HG02763 (cell line): ENCODE measurements at regions not wholly inside any gene's neighbourhood (a gene's known extent, or its start where the extent isn't known, plus 50 kb on each side); places are given as distances from the start of the nearest gene placed in this dataset.
"Not testable (repeated sequence)": the region's sequence is repeated elsewhere in the genome, so short reads cannot be mapped to it uniquely, and the experiment has no call there.

Experiments
- ATAC-seq: cut with Tn5 transposase; IDR thresholded peaks from one replicate; pipeline ENCODE4 v1.9.1; 2021; ENCODE audit warnings: mild to moderate bottlenecking, moderate library complexity; ENCODE audit not compliant: unreplicated experiment

DNA sequence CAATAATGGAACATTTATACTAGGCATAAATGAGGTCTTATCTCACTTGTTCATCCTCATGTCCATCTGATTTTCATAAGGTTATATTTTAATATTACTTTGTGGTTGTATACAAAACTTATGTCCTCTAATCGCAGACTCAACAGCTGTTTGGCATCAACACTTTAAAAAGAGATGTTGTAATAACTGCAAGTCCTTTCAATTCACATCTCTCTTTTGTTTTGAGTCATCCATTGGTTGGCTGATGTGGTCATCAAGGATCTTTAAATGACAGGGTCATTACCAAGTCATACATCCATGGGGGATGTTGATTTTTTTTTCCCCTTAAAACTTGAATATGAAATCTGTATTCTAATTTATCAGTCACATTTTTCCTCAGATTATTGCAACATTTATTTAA, 299.4 kb upstream of the NRSN1 start:
- no peak for ATAC-seq

DNA sequence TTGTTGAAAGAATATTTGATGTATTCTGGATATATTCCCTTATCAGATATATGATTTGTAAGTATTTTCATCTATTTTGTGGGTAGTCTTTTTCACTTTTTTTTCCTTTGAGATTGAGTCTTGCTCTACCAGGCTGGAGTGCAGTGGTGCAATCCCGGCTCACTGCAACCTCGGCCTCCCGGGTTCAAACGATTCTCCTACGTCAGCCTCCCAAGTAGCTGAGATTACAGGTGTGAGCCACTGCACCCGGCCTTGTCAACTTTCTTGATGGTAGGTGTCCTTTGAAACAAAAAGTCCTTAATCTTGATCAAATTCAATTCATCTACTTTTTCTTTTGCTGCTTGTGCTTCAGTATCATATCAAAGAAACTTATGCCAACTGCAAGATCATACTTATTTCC, 297.2 kb upstream of the NRSN1 start:
- no peak for ATAC-seq

DNA sequence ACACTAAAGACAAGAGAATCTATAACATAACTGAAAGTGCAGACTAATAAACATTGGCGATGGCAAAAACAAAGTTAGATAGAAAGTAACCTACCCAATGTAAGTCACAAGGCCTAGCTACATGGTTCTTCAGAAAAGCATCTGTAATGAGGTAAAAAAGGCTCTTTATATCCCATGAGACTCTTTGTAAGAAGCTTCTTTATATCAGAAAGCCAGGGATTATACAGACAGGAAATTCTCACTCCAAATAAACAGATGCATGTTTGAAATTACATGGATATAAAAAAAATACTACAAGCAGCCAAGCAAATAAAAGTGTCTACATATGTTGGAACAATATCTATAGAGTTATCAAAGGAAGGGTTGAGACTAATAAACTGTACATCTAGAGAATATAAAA, 284.9 kb upstream of the NRSN1 start:
- no peak for ATAC-seq

DNA sequence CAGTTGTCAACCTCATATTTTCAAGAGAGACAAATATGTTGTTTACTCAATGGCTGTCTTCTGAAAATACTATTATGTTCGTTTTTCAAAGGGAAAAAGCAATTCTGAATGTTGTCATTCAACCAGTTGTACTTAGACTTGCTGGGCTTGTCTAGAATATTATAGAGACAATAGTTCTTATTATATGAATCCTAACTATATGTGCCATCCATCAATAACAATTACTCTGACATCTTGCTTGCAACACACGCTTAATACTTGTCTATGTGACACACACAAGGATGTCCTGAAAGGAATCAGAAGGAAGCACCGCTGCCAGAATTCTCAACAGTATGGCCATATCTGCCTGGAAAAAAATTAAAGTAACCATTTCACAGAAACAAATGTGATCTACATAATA, 283.3 kb upstream of the NRSN1 start:
- ATAC-seq: no peak

DNA sequence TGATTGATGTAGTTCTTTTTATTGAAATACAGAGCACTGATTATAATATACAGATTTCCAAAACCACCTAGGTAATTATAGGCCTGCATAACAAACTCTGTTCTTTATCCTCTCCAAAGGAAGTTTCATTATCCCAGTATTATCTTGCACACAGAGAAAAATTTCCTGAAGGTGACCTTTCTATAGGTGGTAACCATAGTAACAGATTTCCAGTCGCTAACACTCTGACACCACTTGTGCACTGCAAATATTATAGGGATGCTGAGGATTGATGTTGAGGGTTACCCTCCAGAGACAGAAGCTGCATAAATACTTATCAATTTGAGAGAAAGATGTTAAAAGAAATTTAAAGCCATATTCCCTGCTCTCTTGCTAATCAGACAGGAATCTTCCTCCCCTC, 274.5 kb upstream of the NRSN1 start:
- ATAC-seq: no peak

DNA sequence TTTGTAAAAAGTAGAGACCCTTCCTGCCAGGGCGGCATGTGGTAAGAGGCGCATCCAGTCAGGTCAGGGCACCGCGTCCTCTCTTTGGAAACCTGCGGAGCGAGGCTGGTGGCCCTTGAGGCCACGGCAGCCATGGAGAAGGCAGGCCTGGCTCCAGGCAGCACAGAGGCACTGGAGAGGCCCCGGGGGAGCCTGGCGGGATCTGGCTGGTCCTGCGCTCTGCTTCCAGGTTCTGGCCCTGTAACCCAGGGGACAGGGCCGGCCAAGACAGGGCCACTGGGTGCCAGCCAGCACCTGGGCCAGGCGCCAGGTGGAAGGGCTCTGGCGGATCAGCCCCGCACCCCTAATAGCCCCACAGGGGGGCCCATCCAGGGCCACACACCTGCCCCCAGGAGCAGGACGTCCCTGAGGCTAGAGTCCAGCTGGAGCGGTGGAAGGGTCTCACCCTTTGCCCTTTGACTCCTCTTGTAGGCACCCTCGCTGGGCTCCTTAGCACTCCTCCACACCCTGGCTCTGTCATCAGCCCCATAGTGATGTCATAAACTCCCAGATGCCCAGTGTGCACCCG, 272.4 kb upstream of the NRSN1 start:
- ATAC-seq: not testable (repeated sequence)

DNA sequence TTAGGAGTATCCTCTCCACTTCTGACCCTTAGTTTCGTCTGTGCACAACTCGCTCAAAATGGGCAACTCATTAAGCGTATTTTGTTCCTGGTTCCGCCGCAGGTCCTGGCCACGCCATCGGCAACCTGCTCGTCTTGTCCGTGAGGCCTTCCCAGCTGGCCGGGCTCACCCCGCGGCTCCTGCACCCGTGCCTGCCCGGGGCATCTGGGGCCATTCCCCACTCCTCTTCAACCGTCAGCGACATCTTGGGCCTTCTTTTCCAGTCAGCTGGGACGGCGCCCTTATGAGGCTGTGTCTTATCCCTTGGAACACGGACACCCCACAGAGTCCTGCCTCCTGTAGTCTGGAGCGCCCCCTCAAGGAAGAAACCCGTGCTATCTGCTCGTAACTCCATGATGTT, 271.9 kb upstream of the NRSN1 start:
- not testable (repeated sequence) for ATAC-seq

DNA sequence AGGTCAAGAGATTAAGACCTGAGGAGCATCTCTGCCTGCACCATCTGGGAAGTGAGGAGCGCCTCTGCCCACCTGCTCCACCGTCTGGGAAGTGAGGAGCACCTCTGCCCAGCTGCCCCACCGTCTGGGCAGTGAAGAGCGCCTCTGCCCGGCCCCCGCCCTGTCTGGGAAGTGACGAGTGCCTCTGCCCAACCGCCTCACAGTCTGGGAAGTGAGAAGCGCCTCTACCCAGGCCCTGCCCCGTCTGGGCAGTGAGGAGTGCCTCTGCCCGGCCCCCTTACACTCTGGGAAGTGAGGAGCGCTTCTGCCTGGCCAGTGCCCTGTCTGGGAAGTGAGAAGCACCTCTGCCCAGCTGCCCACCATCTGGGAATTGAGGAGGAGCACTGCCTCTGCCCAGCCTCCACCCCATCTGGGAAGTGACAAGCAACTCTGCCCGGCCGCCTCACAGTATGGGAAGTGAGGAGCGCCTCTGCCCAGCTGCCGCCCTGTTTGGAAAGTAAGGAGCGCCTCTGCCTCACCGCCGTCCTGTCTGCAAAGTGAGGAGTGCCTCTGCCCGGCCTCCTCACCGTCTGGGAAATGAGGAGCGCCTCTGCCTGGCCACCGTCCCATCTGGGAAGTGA, 270.4 kb upstream of the NRSN1 start:
- no peak for ATAC-seq

DNA sequence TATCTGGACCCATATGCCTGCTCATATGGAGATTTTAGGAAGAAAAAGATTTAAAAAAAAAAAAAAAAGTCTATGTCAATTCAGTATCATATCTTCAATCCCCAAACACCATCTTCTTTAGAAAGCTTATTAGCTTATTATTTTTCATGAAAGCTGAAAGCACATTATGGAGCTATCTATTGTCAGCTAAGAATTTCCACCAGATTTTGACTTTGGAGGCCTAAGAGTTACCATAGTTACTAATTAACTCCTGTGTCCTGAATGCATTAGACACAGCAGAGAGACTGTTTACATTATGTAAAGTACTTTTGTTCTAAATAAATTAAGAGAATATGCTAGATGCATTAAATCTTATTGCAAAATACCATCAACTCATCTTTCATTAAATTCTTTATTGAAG, 255.5 kb upstream of the NRSN1 start:
- ATAC-seq: no peak

DNA sequence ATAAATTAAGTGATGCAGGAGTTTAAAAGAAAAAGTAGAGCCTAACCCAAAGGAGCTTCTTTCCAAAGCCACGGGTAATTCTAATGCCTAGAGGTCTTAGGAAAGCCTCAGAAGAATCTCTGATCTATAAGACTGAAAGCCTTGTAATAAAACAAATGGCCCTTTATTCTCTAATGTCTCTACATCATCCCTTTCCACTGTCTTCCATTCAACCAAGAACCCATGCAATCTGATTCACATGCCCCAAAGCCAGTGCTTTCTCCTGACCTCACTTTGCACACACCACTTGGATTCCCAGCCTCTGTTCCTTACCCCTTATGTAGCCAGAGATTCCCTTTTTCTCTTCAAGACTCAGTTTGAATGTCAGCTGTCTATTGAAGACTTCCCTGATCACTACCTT, 252.9 kb upstream of the NRSN1 start:
- no peak for ATAC-seq

DNA sequence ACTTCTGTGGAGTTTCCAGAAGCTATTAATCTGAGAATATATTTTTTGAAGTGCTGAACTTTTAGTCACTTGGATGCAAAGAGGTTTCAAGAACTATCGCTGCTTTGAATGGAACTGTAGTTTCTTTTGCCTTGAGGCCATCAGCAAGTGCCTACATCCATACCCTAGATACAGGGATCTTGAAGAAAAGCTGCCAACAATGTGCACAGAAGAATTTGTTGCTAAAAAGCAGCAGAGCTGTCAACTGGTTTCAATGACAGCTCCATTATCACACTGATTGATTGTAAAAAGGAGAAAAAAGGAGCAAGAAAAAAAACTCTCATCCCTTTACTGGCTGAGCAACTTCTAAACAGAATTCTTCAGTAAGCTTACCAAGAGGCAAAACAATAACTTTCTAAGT, 251.0 kb upstream of the NRSN1 start:
- no peak for ATAC-seq

DNA sequence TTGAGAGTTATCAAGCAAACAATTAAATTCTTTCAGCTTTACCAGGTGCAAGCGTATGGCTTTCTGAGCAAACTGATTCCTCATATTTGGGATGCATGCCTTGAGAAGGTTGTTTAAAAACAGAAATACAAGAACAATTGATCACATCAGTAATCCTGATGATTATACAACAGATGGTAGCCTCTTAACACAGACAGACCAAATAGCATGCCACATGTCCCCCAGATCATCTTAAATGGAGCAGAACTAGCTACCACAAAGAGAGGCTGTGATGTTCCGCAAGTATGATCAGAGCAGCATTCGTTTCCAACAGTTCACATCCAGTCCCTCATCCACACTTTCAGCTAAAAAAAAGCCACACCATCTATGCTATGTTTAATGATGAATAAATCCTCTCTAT, 246.2 kb upstream of the NRSN1 start:
- no peak for ATAC-seq

DNA sequence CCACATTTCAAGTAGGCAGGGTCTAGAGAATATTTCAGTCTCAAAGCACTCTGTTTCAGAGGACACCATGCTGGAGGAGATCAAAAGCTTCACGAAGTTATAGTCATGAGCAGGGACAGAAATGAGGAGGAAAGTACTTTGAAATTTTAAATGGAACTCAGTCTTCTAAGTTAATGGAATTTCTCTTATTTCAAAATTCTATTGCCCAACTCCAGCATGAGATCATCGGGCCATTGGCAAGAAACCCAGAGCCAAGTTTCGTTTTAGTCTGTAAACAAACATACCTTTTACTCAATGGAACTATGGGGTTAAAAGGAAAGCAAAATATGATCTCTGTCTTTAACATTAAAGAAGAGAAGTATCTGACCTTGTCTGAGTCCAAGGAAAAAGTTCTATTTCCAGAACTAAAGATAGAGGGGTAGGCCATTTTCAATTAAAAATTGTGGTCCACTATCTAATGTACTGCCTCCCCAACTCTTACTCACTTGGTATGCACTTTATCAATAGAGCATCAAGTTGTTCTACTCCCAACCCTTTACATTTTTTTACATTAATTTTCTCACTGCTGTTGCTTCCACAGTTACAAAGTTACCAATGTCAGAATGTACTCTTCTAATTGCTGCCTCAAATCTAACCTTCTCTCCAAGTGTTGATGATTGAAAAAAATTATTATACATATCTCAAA, 235.3 kb upstream of the NRSN1 start:
- no peak for ATAC-seq

DNA sequence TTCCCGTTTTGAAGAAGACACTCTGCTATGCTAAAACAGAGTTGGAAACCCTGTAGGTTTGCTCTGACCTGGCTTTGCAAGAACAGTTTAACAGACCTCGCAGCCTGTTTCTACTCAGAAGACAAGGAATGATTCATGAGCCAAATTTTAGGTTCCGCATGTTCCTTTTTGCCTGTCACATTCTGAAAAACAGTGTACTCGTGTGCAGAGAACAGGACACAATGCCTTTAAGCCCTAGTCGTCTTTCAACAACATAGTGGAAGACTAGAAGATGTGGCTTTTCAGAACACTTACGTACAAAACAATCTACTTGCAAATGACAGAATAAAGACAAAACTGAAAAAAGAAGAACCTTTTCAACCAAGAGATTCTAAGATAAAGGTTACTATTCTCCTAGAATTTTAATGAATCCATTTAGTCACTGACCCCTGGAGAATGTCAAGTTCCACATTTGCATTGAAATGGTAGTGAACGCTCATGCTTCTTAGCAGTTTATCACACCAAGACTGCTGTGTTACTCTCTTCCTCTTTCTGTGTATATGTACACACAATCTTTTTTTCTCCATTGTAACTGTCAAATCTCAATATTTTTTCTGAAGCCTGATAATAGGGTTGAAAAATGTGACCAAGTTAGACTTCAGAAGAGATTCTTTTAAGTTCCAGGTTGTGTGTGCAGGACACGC, 220.7 kb upstream of the NRSN1 start:
- no peak for ATAC-seq

DNA sequence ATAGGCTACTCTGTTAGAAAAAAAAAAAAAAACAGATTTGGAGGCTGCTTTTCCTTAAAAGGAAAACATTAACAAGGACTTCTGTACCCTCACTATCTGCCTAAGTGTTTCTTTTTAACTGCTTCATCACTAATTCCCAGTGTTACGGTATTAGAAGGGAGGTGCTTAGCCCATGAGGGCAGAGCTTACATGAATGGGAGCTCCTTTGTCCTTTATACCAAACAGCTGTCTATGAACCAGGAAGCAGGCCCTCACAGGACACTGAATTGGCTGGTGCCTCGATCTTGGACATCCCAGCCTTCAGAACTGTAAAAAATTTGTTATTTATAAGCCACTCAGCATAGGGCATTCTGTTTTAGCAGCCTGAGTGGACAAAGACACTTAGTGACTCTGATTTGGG, 215.6 kb upstream of the NRSN1 start:
- no peak for ATAC-seq

DNA sequence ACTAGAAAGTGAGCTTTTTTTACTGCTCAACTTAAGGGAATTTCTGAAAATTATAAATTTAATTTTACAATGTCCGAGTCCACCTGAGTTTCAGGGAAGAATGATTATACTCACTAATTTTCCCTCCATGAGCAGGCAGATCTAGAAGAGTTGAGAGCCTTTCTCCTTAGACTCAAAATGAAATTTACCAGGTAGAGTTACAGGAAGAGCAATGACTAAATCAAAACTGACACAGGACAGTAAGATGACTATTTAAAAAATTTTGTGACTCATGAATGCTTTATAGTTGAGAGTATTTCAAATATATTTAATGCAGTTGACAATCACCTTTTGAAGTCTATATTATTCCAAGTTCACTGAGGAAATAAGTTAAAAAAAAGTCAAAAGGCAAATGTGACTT, 198.1 kb upstream of the NRSN1 start:
- no peak for ATAC-seq

DNA sequence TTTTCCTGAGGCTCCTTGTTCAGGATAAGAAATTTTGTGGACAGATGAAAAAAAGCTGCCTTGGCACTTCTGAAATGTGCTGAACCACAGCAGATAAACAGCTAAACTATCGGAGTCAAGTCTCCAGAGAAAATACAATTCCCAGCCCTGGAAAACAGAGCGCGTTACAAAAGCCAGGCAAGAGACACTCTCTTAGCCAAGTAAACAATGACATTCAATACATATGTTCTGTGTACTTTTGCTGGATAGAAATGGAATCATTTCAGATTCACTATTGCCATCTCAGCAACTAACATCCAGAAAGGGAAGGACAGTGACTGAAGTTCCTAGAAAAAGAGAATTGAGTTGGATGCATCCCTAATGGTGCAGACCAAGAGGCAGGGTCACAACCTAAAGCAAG, 196.8 kb upstream of the NRSN1 start:
- ATAC-seq: no peak

DNA sequence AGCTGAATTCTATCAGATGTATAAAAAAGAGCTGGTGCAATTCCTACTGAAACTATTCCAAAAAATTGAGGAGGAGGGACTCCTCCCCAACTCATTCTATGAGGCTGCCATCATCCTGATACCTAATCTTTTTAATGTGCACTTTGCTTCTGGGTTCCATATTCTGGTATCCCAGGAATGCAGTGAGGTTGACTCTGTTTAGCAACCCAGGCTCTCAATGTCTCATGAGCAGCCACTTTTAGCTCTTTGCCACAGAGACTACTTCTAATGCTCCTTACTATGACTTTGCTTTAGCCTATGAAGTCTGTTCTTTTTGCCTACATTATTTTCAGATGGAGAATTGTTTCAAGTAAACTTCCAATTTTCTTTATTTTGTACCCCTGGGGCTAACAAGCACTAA, 185.5 kb upstream of the NRSN1 start:
- ATAC-seq: no peak

DNA sequence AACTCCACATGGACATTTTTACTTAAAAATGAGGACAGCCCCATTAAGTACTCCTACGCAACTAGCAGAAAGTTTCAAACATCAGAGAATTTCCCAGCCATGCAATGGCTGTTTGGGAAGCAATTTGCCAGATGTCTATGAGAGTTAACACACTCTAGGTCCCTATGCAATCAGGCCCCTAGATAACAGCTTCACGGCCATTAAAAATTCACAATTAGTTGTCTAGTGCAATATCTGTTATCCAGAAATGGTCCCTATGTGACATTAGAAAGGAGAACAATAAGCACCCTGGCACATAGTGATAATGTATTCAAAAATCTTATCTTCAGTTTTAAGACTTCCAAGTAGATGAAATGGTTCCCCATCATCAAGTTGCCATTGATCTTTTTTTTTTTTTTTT, 174.3 kb upstream of the NRSN1 start:
- ATAC-seq: no peak

DNA sequence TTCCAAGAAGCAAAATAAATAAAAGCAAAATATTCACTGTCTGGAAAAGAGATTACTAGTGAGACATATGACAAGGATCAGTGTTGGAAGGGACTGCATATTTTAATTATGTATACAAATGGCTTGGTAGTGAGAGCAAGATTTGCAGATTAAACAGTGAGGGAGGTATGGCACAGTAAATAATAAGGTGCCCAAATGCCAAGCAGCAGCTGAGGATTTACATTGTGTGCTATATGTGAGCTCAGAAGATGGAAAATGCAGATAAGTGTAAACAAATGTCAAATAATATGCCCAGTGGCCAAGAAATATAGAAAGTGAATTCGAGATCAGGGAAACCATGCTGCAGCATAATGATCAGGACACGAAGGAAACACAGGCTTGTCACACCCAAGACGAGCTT, 173.8 kb upstream of the NRSN1 start:
- no peak for ATAC-seq

DNA sequence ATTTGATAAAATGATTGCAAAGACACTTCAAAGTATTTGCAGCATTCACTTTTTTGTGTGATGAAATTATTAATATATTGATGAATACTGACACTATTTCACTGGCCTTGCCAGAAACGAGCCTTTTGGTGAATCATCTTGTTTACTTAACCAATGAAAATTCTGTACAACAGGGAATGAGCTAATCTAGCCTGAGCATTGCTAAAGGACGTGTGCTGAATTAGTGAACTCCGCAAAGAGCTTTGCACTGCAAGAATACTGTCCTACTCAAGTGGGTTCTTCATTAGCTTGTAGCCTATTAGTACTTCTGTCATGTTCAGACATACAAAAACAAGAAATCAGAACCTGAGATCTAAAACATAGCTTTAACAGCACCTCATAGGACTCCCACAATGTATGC, 172.0 kb upstream of the NRSN1 start:
- ATAC-seq: no peak

DNA sequence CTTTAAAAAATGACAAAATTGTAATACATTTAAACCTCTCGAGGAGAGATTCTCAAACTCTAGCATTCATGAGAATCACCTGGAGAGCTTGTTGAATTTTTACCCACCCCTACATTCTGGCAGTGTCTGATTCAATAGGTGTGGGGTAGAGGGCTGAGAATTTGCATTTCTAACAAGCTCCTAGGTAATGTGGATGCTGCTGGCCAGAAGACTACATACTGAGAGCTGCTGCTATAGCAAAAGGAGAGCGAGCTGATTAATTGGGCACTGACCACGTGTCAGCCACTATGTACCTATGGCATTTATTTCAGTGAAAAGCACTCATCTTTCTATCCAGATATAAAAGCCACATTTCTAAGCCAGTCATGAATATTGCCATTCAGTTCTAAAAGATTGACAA, 169.0 kb upstream of the NRSN1 start:
- no peak for ATAC-seq
